GM12865 (cell line): ENCODE measurements at regions not wholly inside any gene's neighbourhood (a gene's known extent, or its start where the extent isn't known, plus 50 kb on each side); places are given as distances from the start of the nearest gene placed in this dataset.

Experiments
- DNase-seq: peaks from one replicate; pipeline ENCODE4 v3.0.0; 2010; ENCODE audit warnings: low read depth
- H3K4me3 ChIP-seq: 2 replicates; pipeline ENCODE4 v1.5.1; 2011; ENCODE audit warnings: mild to moderate bottlenecking, low read depth, low read length, control low read depth
- CTCF ChIP-seq: IDR thresholded peaks from 2 replicates; pipeline ENCODE4 v1.5.1; 2011; ENCODE audit warnings: low read length, control low read depth, low read depth, inconsistent platforms; ENCODE audit not compliant: insufficient read depth; ENCODE audit errors: missing control alignments

- no peak for TF ChIP-seq CTCF
- no peak for DNase-seq
- H3K4me3 ChIP-seq, result no peak overlapping the region
Observed at GRCh38 chr14:97773598-97773997, 976.4 kb downstream of the VRK1 start.

- no peak for TF ChIP-seq CTCF
- H3K4me3 ChIP-seq, result no peak overlapping the region
- peak; percentile 47 for DNase-seq
Observed at GRCh38 chr14:97776890-97777558, 979.8 kb downstream of the VRK1 start.

GRCh38 chr14:97777622-97778355, 980.6 kb downstream of the VRK1 start:
- peak; percentile 18 for TF ChIP-seq CTCF
- H3K4me3 ChIP-seq, result no peak overlapping the region
- peak; percentile 50 for DNase-seq

GRCh38 chr14:97779140-97779539, 982.0 kb downstream of the VRK1 start:
- TF ChIP-seq CTCF, result no peak
- peak; percentile 19 for DNase-seq

GRCh38 chr14:97780804-97781203, 983.6 kb downstream of the VRK1 start:
- no peak for DNase-seq
- H3K4me3 ChIP-seq, result no peak overlapping the region
- TF ChIP-seq CTCF, result no peak

More at GRCh38 chr14:97779140-97779539, 982.0 kb downstream of the VRK1 start:
- H3K4me3 ChIP-seq, result no peak overlapping the region

GRCh38 chr14:97781961-97782360, 984.8 kb downstream of the VRK1 start:
- no peak overlapping the region for H3K4me3 ChIP-seq
- no peak for TF ChIP-seq CTCF
- no peak for DNase-seq
